HG03103 (cell line): ENCODE measurements at regions not wholly inside any gene's neighbourhood (a gene's known extent, or its start where the extent isn't known, plus 50 kb on each side); places are given as distances from the start of the nearest gene placed in this dataset.

Experiments used
- ATAC-seq: cut with Tn5 transposase; IDR thresholded peaks from one replicate; pipeline ENCODE4 v1.9.1; 2021; ENCODE audit warnings: low read depth; ENCODE audit not compliant: unreplicated experiment

GRCh38 chr2:41510108-41510507 lies 537.7 kb upstream of the PKDCC start:
- ATAC-seq, result no peak

GRCh38 chr2:41521211-41521610 lies 526.6 kb upstream of the PKDCC start:
- no peak for ATAC-seq

GRCh38 chr2:41527525-41528323 lies 520.1 kb upstream of the PKDCC start:
- ATAC-seq, result no peak

GRCh38 chr2:41535575-41535974 lies 512.2 kb upstream of the PKDCC start:
- ATAC-seq, result no peak

- no peak for ATAC-seq
Observed at GRCh38 chr2:41540272-41540998, 507.4 kb upstream of the PKDCC start.

GRCh38 chr2:41543726-41544125 lies 504.1 kb upstream of the PKDCC start:
- no peak for ATAC-seq

- ATAC-seq, result no peak
Observed at GRCh38 chr2:41544709-41545108, 503.1 kb upstream of the PKDCC start.

- no peak for ATAC-seq
Observed at GRCh38 chr2:41546031-41546430, 501.8 kb upstream of the PKDCC start.

- no peak for ATAC-seq
Observed at GRCh38 chr2:41568648-41569047, 479.2 kb upstream of the PKDCC start.

GRCh38 chr2:41572154-41572553 lies 475.7 kb upstream of the PKDCC start:
- no peak for ATAC-seq

GRCh38 chr2:41576423-41576822 lies 471.4 kb upstream of the PKDCC start:
- no peak for ATAC-seq

- no peak for ATAC-seq
Observed at GRCh38 chr2:41579806-41580205, 468.0 kb upstream of the PKDCC start.

GRCh38 chr2:41580806-41581205 lies 467.0 kb upstream of the PKDCC start:
- no peak for ATAC-seq

GRCh38 chr2:41595240-41595639 lies 452.6 kb upstream of the PKDCC start:
- no peak for ATAC-seq

GRCh38 chr2:41597680-41598079 lies 450.1 kb upstream of the PKDCC start:
- no peak for ATAC-seq

GRCh38 chr2:41598161-41598894 lies 449.5 kb upstream of the PKDCC start:
- ATAC-seq, result no peak

GRCh38 chr2:41600460-41600859 lies 447.4 kb upstream of the PKDCC start:
- ATAC-seq, result no peak

GRCh38 chr2:41602341-41602740 lies 445.5 kb upstream of the PKDCC start:
- no peak for ATAC-seq

GRCh38 chr2:41605311-41605710 lies 442.5 kb upstream of the PKDCC start:
- ATAC-seq, result no peak

- no peak for ATAC-seq
Observed at GRCh38 chr2:41605914-41606313, 441.9 kb upstream of the PKDCC start.

GRCh38 chr2:41610501-41611190 lies 437.2 kb upstream of the PKDCC start:
- ATAC-seq, result no peak
